ENCODE measurements at regions not wholly inside any gene's neighbourhood (a gene's known extent, or its start where the extent isn't known, plus 50 kb on each side); places are given as distances from the start of the nearest gene placed in this dataset.

GRCh38 chr10:2387261-2387660, 649.9 kb upstream of the ADARB2 start:
- no peaks in the 10 kb centered on the region for H3K4me1 Mint-ChIP-seq
- no peak overlapping the region for H3K9ac ChIP-seq (ENCODE audit: low read length)
- H3K27me3 Mint-ChIP-seq, result no peaks in the 10 kb centered on the region

GRCh38 chr10:2380218-2380617, 642.9 kb upstream of the ADARB2 start:
- H3K27ac Mint-ChIP-seq, result no peak overlapping the region
- H3K36me3 ChIP-seq (replicated peaks in 1 of 2; ENCODE audit: control extremely low read depth in 1 of 2, control insufficient read depth in 1 of 2, extremely low read depth in 1 of 2, insufficient read depth in 2 of 2, low read length in 1 of 2), result no peaks in the 10 kb centered on the region
- H3K4me3 ChIP-seq (ENCODE audit: control extremely low read depth in 1 of 5, extremely low read depth in 1 of 5, insufficient read depth in 1 of 5, low read depth in 2 of 5, low read length in 4 of 5), result no peak overlapping the region
- no peaks in the 10 kb centered on the region for H3K27me3 Mint-ChIP-seq
- peaks cover 0 to 11% (median 0%) of the 10 kb centered on the region in 3 donors for H3K9me3 ChIP-seq (ENCODE audit: control extremely low read depth in 1 of 3, control insufficient read depth in 2 of 3, insufficient read depth in 1 of 3, low read length in 2 of 3)
- ATAC-seq (ENCODE audit: low read depth), result no peak
- TF ChIP-seq, protein P1, sequence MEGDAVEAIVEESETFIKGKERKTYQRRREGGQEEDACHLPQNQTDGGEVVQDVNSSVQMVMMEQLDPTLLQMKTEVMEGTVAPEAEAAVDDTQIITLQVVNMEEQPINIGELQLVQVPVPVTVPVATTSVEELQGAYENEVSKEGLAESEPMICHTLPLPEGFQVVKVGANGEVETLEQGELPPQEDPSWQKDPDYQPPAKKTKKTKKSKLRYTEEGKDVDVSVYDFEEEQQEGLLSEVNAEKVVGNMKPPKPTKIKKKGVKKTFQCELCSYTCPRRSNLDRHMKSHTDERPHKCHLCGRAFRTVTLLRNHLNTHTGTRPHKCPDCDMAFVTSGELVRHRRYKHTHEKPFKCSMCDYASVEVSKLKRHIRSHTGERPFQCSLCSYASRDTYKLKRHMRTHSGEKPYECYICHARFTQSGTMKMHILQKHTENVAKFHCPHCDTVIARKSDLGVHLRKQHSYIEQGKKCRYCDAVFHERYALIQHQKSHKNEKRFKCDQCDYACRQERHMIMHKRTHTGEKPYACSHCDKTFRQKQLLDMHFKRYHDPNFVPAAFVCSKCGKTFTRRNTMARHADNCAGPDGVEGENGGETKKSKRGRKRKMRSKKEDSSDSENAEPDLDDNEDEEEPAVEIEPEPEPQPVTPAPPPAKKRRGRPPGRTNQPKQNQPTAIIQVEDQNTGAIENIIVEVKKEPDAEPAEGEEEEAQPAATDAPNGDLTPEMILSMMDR (IDR thresholded peaks at IDR 0.05), result no peak
- TF ChIP-seq EZH2 (IDR thresholded peaks at IDR 0.05; ENCODE audit: borderline replicate concordance, insufficient read depth, low read depth, low read length, poor library complexity, severe bottlenecking), result no peak
- ChIA-PET POLR2A (no interaction called here), CTCF (no interaction called here)
- H3K4me1 ChIP-seq (ENCODE audit: control insufficient read depth in 2 of 2, insufficient read depth in 2 of 2, low read length in 2 of 2), result no peaks in the 10 kb centered on the region
- no peaks in the 10 kb centered on the region for H3K27me3 ChIP-seq (replicated peaks in 1 of 4; ENCODE audit: control extremely low read depth in 1 of 4, control insufficient read depth in 3 of 4, insufficient read depth in 4 of 4, low read length in 3 of 4)
- no peak for DNase-seq
- H3K27ac ChIP-seq (ENCODE audit: low read length in 2 of 2), result no peak overlapping the region
- H3K4me1 Mint-ChIP-seq, result no peaks in the 10 kb centered on the region
- H3K9me3 Mint-ChIP-seq (ENCODE audit: insufficient read depth), result peaks cover 4% of the 10 kb centered on the region
- no peak overlapping the region for H3K4me2 ChIP-seq (replicated peaks; ENCODE audit: low read depth, low read length, poor library complexity, severe bottlenecking)
- H3K79me2 ChIP-seq (ENCODE audit: control insufficient read depth, insufficient read depth, low read length), result no peaks in the 10 kb centered on the region
- WGBS (ENCODE audit: insufficient coverage), result 85% methylated on average over 3 of the region's 8 CpGs
- intact Hi-C loops (cut with micrococcal nuclease), result no loop called here
- H4K20me1 ChIP-seq (ENCODE audit: control insufficient read depth, insufficient read depth, low read length, poor library complexity, severe bottlenecking), result no peaks in the 10 kb centered on the region
- H3K9ac ChIP-seq (ENCODE audit: low read length), result no peak overlapping the region
- H2AFZ ChIP-seq (ENCODE audit: insufficient read depth, low read depth, low read length, poor library complexity, severe bottlenecking), result no peak overlapping the region
- no peak overlapping the region for H3K4me3 Mint-ChIP-seq

More at GRCh38 chr10:2387261-2387660, 649.9 kb upstream of the ADARB2 start:
- Histone ChIP-seq H3K27me3 (replicated peaks in 1 of 4; ENCODE audit: control extremely low read depth in 1 of 4, control insufficient read depth in 3 of 4, insufficient read depth in 4 of 4, low read length in 3 of 4) (no peaks in the 10 kb centered on the region), H4K20me1 (ENCODE audit: control insufficient read depth, insufficient read depth, low read length, poor library complexity, severe bottlenecking) (no peaks in the 10 kb centered on the region), H3K4me1 (ENCODE audit: control insufficient read depth in 2 of 2, insufficient read depth in 2 of 2, low read length in 2 of 2) (no peaks in the 10 kb centered on the region), H3K4me2 (replicated peaks; ENCODE audit: low read depth, low read length, poor library complexity, severe bottlenecking) (no peak overlapping the region), H3K36me3 (replicated peaks in 1 of 2; ENCODE audit: control extremely low read depth in 1 of 2, control insufficient read depth in 1 of 2, extremely low read depth in 1 of 2, insufficient read depth in 2 of 2, low read length in 1 of 2) (no peaks in the 10 kb centered on the region), H3K79me2 (ENCODE audit: control insufficient read depth, insufficient read depth, low read length) (no peaks in the 10 kb centered on the region), H3K4me3 (ENCODE audit: control extremely low read depth in 1 of 5, extremely low read depth in 1 of 5, insufficient read depth in 1 of 5, low read depth in 2 of 5, low read length in 4 of 5) (no peak overlapping the region), H3K27ac (ENCODE audit: low read length in 2 of 2) (no peak overlapping the region), H3K9me3 (ENCODE audit: control extremely low read depth in 1 of 3, control insufficient read depth in 2 of 3, insufficient read depth in 1 of 3, low read length in 2 of 3) (peaks cover 0 to 7% (median 0%) of the 10 kb centered on the region in 3 donors), H2AFZ (ENCODE audit: insufficient read depth, low read depth, low read length, poor library complexity, severe bottlenecking) (no peak overlapping the region)
- no peak for TF ChIP-seq EZH2 (IDR thresholded peaks at IDR 0.05; ENCODE audit: borderline replicate concordance, insufficient read depth, low read depth, low read length, poor library complexity, severe bottlenecking)
- CTCF ChIA-PET, result no interaction called here
- intact Hi-C loops (cut with micrococcal nuclease), result no loop called here
- peaks cover 4% of the 10 kb centered on the region for H3K9me3 Mint-ChIP-seq (ENCODE audit: insufficient read depth)
- 95% methylated on average over 4 of the region's 8 CpGs for WGBS (ENCODE audit: insufficient coverage)
- DNase-seq, result no peak
- no peak for ATAC-seq (ENCODE audit: low read depth)
- no peak overlapping the region for H3K27ac Mint-ChIP-seq
- POLR2A ChIA-PET, result no interaction called here
- H3K4me3 Mint-ChIP-seq, result no peak overlapping the region

Measured in B cell (primary cell).